A549 (cell line): ENCODE measurements at regions not wholly inside any gene's neighbourhood (a gene's known extent, or its start where the extent isn't known, plus 50 kb on each side); places are given as distances from the start of the nearest gene placed in this dataset.
A peak's percentile ranks its signal among the peaks of the same experiment; 100 is the strongest.

Experiments
- ATAC-seq, 2 experiments: fragments of 200-7000 bp in 1 of 2; fragments of >200 bp in 1 of 2; cut with Nextera tagmentation in 1 of 2; cut with Tn5 transposase in 1 of 2; 3 replicates each; pipeline versions ENCODE4 v1.8.0 to v1.9.1; 2018 to 2020; ENCODE audit warnings: mild to moderate bottlenecking in 1 of 2, moderate library complexity in 1 of 2
- CTCF ChIA-PET: fragments of 300-600 bp; sonication (Branson Sonifier 250); formaldehyde crosslinking; extraction: SDS; loops from one replicate; lab custom pipeline; 2021; ENCODE audit warnings: antibody characterized with exemption, inconsistent platforms; lab: Yijun Ruan, JAX
- POLR2A ChIA-PET: fragments of 350-600 bp; formaldehyde crosslinking; extraction: SDS; loops from one replicate; lab custom pipeline; 2021; ENCODE audit warnings: antibody characterized with exemption, inconsistent platforms; lab: Yijun Ruan, JAX
- DNase-seq, 2 experiments: peaks; one replicate each; pipeline versions ENCODE4 v3.0.0 to v3.0.0-alpha.2; 2011 to 2016; ENCODE audit warnings: low read depth in 1 of 2, low spot score in 1 of 2
- FAIRE-seq: peaks from 2 replicates; lab custom pipeline; 2011; peaks lifted over from hg19 to GRCh38; lab: Jason Lieb, UNC
- H3K27ac ChIP-seq, 2 experiments: fragments of >200 bp; sonication (Bioruptor Twin); formaldehyde crosslinking; 3 replicates each; pipeline ENCODE4 v1.5.1; 2016 to 2017
- H3K4me1 ChIP-seq: fragments of >200 bp; sonication (Bioruptor Twin); formaldehyde crosslinking; 3 replicates; pipeline ENCODE4 v1.6.1; 2016
- H3K4me2 ChIP-seq: fragments of >200 bp; sonication (Bioruptor Twin); formaldehyde crosslinking; 3 replicates; pipeline ENCODE4 v1.6.1; 2016
- H3K4me3 ChIP-seq: fragments of >200 bp; sonication (Bioruptor Twin); formaldehyde crosslinking; 3 replicates; pipeline ENCODE4 v1.5.1; 2016
- H3K9me3 ChIP-seq: fragments of >200 bp; sonication (Bioruptor Twin); formaldehyde crosslinking; 3 replicates; pipeline ENCODE4 v1.6.1; 2016
- CTCF ChIP-seq: fragments of >200 bp; sonication (Bioruptor Twin); formaldehyde crosslinking; IDR thresholded peaks from 3 replicates; pipeline ENCODE4 v1.5.1; 2016
- E2F6 ChIP-seq: IDR thresholded peaks from 2 replicates; pipeline ENCODE4 v1.6.1; 2012; ENCODE audit warnings: low read depth, borderline replicate concordance
- FOSB ChIP-seq: fragments of 250-450 bp; sonication (Bioruptor Pico); IDR thresholded peaks from 2 replicates; pipeline ENCODE4 v1.5.0; 2020; ENCODE audit warnings: mild to moderate bottlenecking, moderate library complexity
- HES2 ChIP-seq: fragments of >200 bp; sonication (Bioruptor Twin); formaldehyde crosslinking; IDR thresholded peaks from 2 replicates; pipeline ENCODE4 v1.6.1; 2016
- HOXA7 ChIP-seq: fragments of 250-450 bp; sonication (Bioruptor Pico); IDR thresholded peaks from 2 replicates; pipeline ENCODE4 v1.5.0; 2020; ENCODE audit warnings: mild to moderate bottlenecking, moderate library complexity
- HOXB13 ChIP-seq: fragments of 250-450 bp; sonication (Bioruptor Pico); IDR thresholded peaks from 2 replicates; pipeline ENCODE4 v1.5.0; 2020; ENCODE audit warnings: low read depth, mild to moderate bottlenecking, moderate library complexity
- KDM1A ChIP-seq: fragments of 200-600 bp; sonication (generic); IDR thresholded peaks from 2 replicates; pipeline ENCODE4 v1.6.1; 2016; ENCODE audit warnings: low read depth, mild to moderate bottlenecking
- MAFK ChIP-seq: fragments of 450-650 bp; IDR thresholded peaks from 2 replicates; pipeline ENCODE4 v1.6.1; 2014; ENCODE audit not compliant: partially characterized antibody
- MAX ChIP-seq: IDR thresholded peaks from 2 replicates; pipeline ENCODE4 v1.6.1; 2012
- MAZ ChIP-seq: fragments of 150-350 bp; IDR thresholded peaks from 2 replicates; pipeline ENCODE4 v1.6.1; 2014; ENCODE audit warnings: antibody characterized with exemption, low read depth, low read length, borderline replicate concordance
- NR3C1 ChIP-seq: fragments of >200 bp; sonication (Bioruptor Twin); formaldehyde crosslinking; IDR thresholded peaks from 3 replicates; pipeline ENCODE4 v1.6.1; 2017
- POLR2A ChIP-seq: IDR thresholded peaks from 2 replicates; pipeline ENCODE4 v1.6.1; 2012; ENCODE audit warnings: mild to moderate bottlenecking, low read length
- POLR2AphosphoS2 ChIP-seq: conservative IDR thresholded peaks from 2 replicates; pipeline ENCODE4 v1.6.1; 2012; ENCODE audit warnings: low read length, improper control_type of control experiment, inconsistent platforms
- RAD21 ChIP-seq, 2 experiments: fragments of >200 bp in 1 of 2; sonication (Bioruptor Twin) in 1 of 2; formaldehyde crosslinking in 1 of 2; IDR thresholded peaks in 1 of 2; conservative IDR thresholded peaks in 1 of 2; 2 replicates in 1 of 2; 3 replicates in 1 of 2; pipeline ENCODE4 v1.6.1; 2012 to 2018; ENCODE audit warnings: inconsistent platforms in 1 of 2
- RCOR1 ChIP-seq: fragments of 150-350 bp; IDR thresholded peaks from 2 replicates; pipeline ENCODE4 v1.6.1; 2014; ENCODE audit warnings: antibody characterized with exemption, low read length, low read depth
- REST ChIP-seq: fragments of 200-600 bp; sonication (generic); IDR thresholded peaks from 2 replicates; pipeline ENCODE4 v1.6.1; 2016; ENCODE audit warnings: antibody characterized with exemption, mild to moderate bottlenecking, moderate library complexity
- RFX5 ChIP-seq: fragments of 450-650 bp; IDR thresholded peaks from 2 replicates; pipeline ENCODE4 v1.7.1; 2014; ENCODE audit warnings: antibody characterized with exemption, mild to moderate bottlenecking, moderate library complexity
- SMC3 ChIP-seq: fragments of >200 bp; sonication (Bioruptor Twin); formaldehyde crosslinking; IDR thresholded peaks from 3 replicates; pipeline ENCODE4 v1.6.1; 2018; ENCODE audit warnings: inconsistent platforms
- SREBF2 ChIP-seq: fragments of 450-650 bp; IDR thresholded peaks from 2 replicates; pipeline ENCODE4 v1.6.1; 2014; ENCODE audit warnings: mild to moderate bottlenecking, moderate library complexity
- USF2 ChIP-seq: fragments of 450-650 bp; IDR thresholded peaks from 2 replicates; pipeline ENCODE4 v1.6.1; 2014; ENCODE audit warnings: antibody characterized with exemption
- ZC3H11A ChIP-seq: fragments of 450-650 bp; IDR thresholded peaks from 2 replicates; pipeline ENCODE4 v1.6.1; 2014; ENCODE audit warnings: antibody characterized with exemption, mild to moderate bottlenecking
- WGBS: methylation state at CpG from one replicate; pipeline ENCODE4 v1.1.6; 2017; ENCODE audit errors: missing lambda C conversion rate; 5-methylcytosine and 5-hydroxymethylcytosine counted together

- 66% methylated on average over 3 of the region's 3 CpGs for WGBS
- DNase-seq (peak in 1 of 2 experiments; percentile 42), ATAC-seq (peak; percentile 50 to 61; a peak in 4 of 6 replicates), FAIRE-seq (no peak)
- no peak overlapping the region for H3K4me2 ChIP-seq
- H3K4me1 ChIP-seq = peaks cover 3% of the 10 kb centered on the region; the same call in 1 of the 3 replicates
- POLR2A ChIA-PET = no interaction called here
- H3K9me3 ChIP-seq = no peaks in the 10 kb centered on the region
- no peak overlapping the region for H3K4me3 ChIP-seq
- CTCF ChIA-PET = interaction anchor here (0.8 to 0.9 kb wide), 3 partner anchors 9 to 507 kb away, joined by 3 to 4 read pairs (median 3); no protein-coding TSS in a partner anchor
- H3K27ac ChIP-seq = 0 out of 6 replicates have a peak overlapping the region, but pooled peaks of 1 of the 2 experiments have one; percentile 2
- no peak for TF ChIP-seq SREBF2
- TF ChIP-seq SMC3 = peak; percentile 78
- TF ChIP-seq REST = no peak
- peak; percentile 75 to 76 for TF ChIP-seq RAD21 (conservative IDR thresholded peaks at IDR 0.05 in 1 of 2, IDR thresholded peaks at IDR 0.05 in 1 of 2)
- no peak for TF ChIP-seq NR3C1
- TF ChIP-seq HOXA7 = no peak
- TF ChIP-seq RFX5 = no peak
- TF ChIP-seq POLR2A = no peak
- peak; percentile 79 for TF ChIP-seq MAX
- TF ChIP-seq POLR2AphosphoS2 = no peak
- no peak for TF ChIP-seq KDM1A
- TF ChIP-seq ZC3H11A = no peak
- no peak for TF ChIP-seq FOSB (CRISPR knock-in tag)
- no peak for TF ChIP-seq E2F6
- TF ChIP-seq USF2 = no peak
- peak; percentile 63 for TF ChIP-seq CTCF
- no peak for TF ChIP-seq MAZ
- TF ChIP-seq RCOR1 = no peak
Measured at GRCh38 chr3:117526470-117527079, 817.0 kb downstream of the TUSC7 start.

GRCh38 chr3:117527346-117527745 is 817.8 kb downstream of the TUSC7 start:
- Histone ChIP-seq H3K4me1 (peaks cover 3% of the 10 kb centered on the region; the same call in 1 of the 3 replicates), H3K4me2 (no peak overlapping the region), H3K27ac (no peak overlapping the region), H3K4me3 (no peak overlapping the region), H3K9me3 (no peaks in the 10 kb centered on the region)
- DNase-seq (no peak), FAIRE-seq (no peak), ATAC-seq (no peak)
- WGBS = 97% methylated on average over 2 of the region's 2 CpGs
- no peak for TF ChIP-seq MAFK
- no peak for TF ChIP-seq MAZ
- no peak for TF ChIP-seq HOXB13 (CRISPR knock-in tag)
- TF ChIP-seq HES2 = no peak
- CTCF ChIA-PET = interaction anchor here (0.6 kb wide), 1 partner anchor 77 kb away, joined by 5 read pairs; no protein-coding TSS in a partner anchor
- POLR2A ChIA-PET = no interaction called here
